Epithelial cell of esophagus (primary cell): ENCODE measurements at regions not wholly inside any gene's neighbourhood (a gene's known extent, or its start where the extent isn't known, plus 50 kb on each side); places are given as distances from the start of the nearest gene placed in this dataset.

ENCODE experiments used
- DNase-seq: peaks from one replicate; pipeline ENCODE4 v3.0.0; 2010; ENCODE audit warnings: low read depth
- H3K4me3 ChIP-seq: 2 replicates; pipeline ENCODE4 v1.5.1; 2011; ENCODE audit warnings: mild to moderate bottlenecking, low read length, control low read depth
- TF ChIP-seq, protein P1 (sequence below): IDR thresholded peaks from 2 replicates; pipeline ENCODE4 v1.5.1; 2011; ENCODE audit warnings: low read depth, mild to moderate bottlenecking, low read length, control low read depth, inconsistent platforms; ENCODE audit not compliant: insufficient read depth; ENCODE audit errors: missing control alignments

GRCh38 chr3:176354843-176355242, 842.4 kb downstream of the TBL1XR1 start:
- no peak overlapping the region for H3K4me3 ChIP-seq
- DNase-seq: no peak
- TF ChIP-seq, protein P1, sequence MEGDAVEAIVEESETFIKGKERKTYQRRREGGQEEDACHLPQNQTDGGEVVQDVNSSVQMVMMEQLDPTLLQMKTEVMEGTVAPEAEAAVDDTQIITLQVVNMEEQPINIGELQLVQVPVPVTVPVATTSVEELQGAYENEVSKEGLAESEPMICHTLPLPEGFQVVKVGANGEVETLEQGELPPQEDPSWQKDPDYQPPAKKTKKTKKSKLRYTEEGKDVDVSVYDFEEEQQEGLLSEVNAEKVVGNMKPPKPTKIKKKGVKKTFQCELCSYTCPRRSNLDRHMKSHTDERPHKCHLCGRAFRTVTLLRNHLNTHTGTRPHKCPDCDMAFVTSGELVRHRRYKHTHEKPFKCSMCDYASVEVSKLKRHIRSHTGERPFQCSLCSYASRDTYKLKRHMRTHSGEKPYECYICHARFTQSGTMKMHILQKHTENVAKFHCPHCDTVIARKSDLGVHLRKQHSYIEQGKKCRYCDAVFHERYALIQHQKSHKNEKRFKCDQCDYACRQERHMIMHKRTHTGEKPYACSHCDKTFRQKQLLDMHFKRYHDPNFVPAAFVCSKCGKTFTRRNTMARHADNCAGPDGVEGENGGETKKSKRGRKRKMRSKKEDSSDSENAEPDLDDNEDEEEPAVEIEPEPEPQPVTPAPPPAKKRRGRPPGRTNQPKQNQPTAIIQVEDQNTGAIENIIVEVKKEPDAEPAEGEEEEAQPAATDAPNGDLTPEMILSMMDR: no peak

- TF ChIP-seq, protein P1: no peak
- peak; percentile 2 for DNase-seq
- H3K4me3 ChIP-seq: no peak overlapping the region
These were observed 844.5 kb downstream of the TBL1XR1 start for GRCh38 chr3:176352716-176353334.

DNA sequence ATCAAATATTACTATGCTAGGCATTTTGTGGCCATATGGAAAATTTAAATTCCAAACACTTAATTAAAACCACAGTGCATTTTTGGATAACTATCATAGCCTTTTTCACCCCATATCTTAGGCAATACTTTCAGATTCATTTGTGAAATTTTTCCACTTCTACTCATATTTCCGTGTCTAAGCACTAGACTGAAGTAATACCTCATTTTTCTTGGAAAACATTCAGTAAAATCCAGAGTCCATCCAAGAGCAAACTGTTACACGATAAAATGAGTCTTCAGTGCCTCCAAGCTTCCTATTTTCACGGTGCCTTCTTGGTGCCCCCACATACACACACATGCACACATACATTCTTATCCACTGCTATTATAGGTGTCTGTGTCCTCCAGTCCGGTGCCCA, 845.9 kb downstream of the TBL1XR1 start:
- DNase-seq: no peak
- TF ChIP-seq, protein P1: no peak

DNA sequence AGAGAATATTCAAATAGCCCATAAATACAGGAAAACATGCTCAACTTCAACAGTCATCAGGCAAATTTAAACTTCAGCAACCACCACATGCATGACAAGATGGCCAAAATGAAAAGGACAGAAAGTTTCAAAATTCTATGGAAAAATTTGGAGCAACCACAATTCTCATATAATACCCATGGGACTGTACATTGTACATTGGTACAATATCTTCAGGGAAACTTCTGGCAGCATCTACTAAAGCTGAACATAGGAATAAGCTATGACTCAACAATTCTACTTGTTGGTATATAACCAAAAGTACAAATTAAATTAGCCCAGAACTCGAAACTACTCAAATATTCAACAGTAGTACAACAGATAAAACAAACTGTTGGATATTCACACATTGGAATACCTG, 847.6 kb downstream of the TBL1XR1 start:
- TF ChIP-seq, protein P1: no peak
- no peak overlapping the region for H3K4me3 ChIP-seq
- no peak for DNase-seq

More for the DNA sequence above, 845.9 kb downstream of the TBL1XR1 start:
- H3K4me3 ChIP-seq: no peak overlapping the region

DNA sequence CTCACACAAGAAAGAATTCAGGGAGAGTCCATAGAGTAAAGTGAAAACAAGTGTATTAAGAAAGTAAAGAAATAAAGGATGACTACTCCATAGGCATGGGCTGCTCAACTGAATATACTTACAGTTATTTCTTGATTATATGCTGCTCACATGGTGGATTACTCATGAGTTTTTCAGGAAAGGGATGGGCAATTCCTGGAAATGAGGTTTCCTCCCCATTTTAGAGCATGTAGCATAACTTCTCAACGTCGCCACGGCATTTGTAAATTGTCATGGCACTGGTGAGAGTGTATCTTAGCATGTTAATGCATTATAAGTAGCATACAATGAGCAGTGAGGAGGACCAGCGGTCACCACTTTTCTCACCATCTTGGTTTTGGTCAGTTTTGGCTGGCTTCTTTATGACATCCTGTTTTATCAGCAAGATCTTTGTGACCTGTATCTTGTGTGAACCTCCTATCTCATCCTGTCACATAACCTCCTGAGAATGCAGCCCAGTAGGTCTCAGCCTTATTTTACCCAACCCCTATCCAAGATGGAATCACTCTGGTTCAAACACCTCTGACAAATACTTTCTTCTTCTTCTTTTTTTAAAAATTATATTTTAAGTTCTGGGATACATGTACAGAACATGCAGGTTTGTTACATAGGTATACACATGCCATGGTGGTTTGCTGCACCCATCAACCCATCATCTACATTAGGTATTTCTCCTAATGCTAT, 849.7 kb downstream of the TBL1XR1 start:
- TF ChIP-seq, protein P1: no peak
- DNase-seq: no peak
- H3K4me3 ChIP-seq: no peak overlapping the region

DNA sequence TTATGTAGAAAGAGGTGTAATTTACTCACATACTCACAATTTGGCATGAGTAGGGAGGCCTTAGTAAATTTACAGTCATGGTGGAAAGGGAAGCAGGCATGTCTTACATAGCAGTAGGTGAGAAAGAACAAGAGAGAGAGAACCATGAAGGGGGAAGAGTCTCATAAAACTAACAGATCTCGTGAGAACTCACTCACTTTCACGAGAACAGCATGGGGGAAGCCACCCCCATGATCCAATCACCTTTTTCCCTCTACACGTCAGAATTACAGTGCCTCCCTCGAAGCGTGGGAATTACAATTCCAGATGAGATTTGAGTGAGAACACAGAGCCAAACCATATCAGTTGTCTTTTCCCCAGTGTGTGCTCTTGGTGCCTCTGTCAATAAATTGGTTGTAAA, 855.3 kb downstream of the TBL1XR1 start:
- no peak for DNase-seq
- TF ChIP-seq, protein P1: no peak
- H3K4me3 ChIP-seq: no peak overlapping the region
